Vagina (tissue), 2 donors: ENCODE measurements at regions not wholly inside any gene's neighbourhood (a gene's known extent, or its start where the extent isn't known, plus 50 kb on each side); places are given as distances from the start of the nearest gene placed in this dataset.

ENCODE experiments used
- DNase-seq, 2 donors: peaks; one replicate each; pipeline ENCODE4 v3.0.0-alpha.2; 2017; ENCODE audit errors: extremely low spot score in 2 of 2
- H3K27ac ChIP-seq: fragments of 200-600 bp; sonication (generic); one replicate; pipeline ENCODE4 v1.5.1; 2019
- H3K27me3 ChIP-seq: fragments of 200-600 bp; sonication (generic); one replicate; pipeline ENCODE4 v1.5.1; 2019
- H3K36me3 ChIP-seq, 2 donors: fragments of 200-600 bp; sonication (generic); one replicate each; pipeline ENCODE4 v1.5.1; 2017 to 2019
- H3K4me1 ChIP-seq: fragments of 200-600 bp; sonication (generic); one replicate; pipeline ENCODE4 v1.5.1; 2019
- H3K4me3 ChIP-seq, 2 donors: fragments of 200-600 bp; sonication (generic); 1 replicate in 1 of 2; 2 replicates in 1 of 2; pipeline ENCODE4 v1.5.1; 2016 to 2019
- H3K9me3 ChIP-seq: fragments of 200-600 bp; sonication (generic); one replicate; pipeline ENCODE4 v1.5.1; 2019
- CTCF ChIP-seq, 3 experiments: fragments of 450-650 bp in 2 of 3; fragments of 200-600 bp in 1 of 3; sonication (generic) in 1 of 3; IDR thresholded peaks; one replicate each; pipeline ENCODE4 v1.5.1; 2017 to 2019; ENCODE audit warnings: antibody characterized with exemption in 3 of 3, mild to moderate bottlenecking in 2 of 3, moderate library complexity in 2 of 3
- POLR2A ChIP-seq, 2 donors: fragments of 450-650 bp; IDR thresholded peaks; one replicate each; pipeline ENCODE4 v1.6.1; 2017; ENCODE audit warnings: antibody characterized with exemption in 2 of 2, mild to moderate bottlenecking in 2 of 2, moderate library complexity in 2 of 2
- POLR2AphosphoS5 ChIP-seq, 2 donors: sonication (generic); formaldehyde crosslinking; IDR thresholded peaks; one replicate each; pipeline ENCODE4 v1.9.0; 2017; ENCODE audit warnings: antibody characterized with exemption in 2 of 2, mild to moderate bottlenecking in 2 of 2, low read depth in 1 of 2; ENCODE audit not compliant: insufficient read depth in 1 of 2
- intact Hi-C: fragments of 100-400 bp; cut with DNase I; formaldehyde crosslinking; loops from one replicate; pipeline ENCODE4 v1.15.1; 2023

- intact Hi-C loops = no loop called here
- H3K9me3 ChIP-seq = no peaks in the 10 kb centered on the region
- H3K4me1 ChIP-seq = peaks cover 16% of the 10 kb centered on the region
- no peak for DNase-seq
- H3K36me3 ChIP-seq = no peaks in the 10 kb centered on the region
- H3K27me3 ChIP-seq = no peaks in the 10 kb centered on the region
- TF ChIP-seq POLR2AphosphoS5 (IDR thresholded peaks at IDR 0.05; ENCODE audit: insufficient read depth in 1 of 2, low read depth in 1 of 2) = no peak
- no peak for TF ChIP-seq CTCF (IDR thresholded peaks at IDR 0.05)
- TF ChIP-seq POLR2A (IDR thresholded peaks at IDR 0.05) = no peak
- H3K4me3 ChIP-seq = no peak overlapping the region
- no peak overlapping the region for H3K27ac ChIP-seq
Measured at GRCh38 chr17:73770849-73771229, 126.6 kb upstream of the SDK2 start.

GRCh38 chr17:73772107-73772705 is 128.0 kb upstream of the SDK2 start:
- H3K36me3 ChIP-seq = no peaks in the 10 kb centered on the region
- no peak overlapping the region for H3K27ac ChIP-seq
- DNase-seq = no peak
- no peak overlapping the region for H3K4me3 ChIP-seq
- intact Hi-C loops = no loop called here
- H3K4me1 ChIP-seq = peaks cover 16% of the 10 kb centered on the region
- no peaks in the 10 kb centered on the region for H3K27me3 ChIP-seq
- no peaks in the 10 kb centered on the region for H3K9me3 ChIP-seq
- TF ChIP-seq POLR2A (IDR thresholded peaks at IDR 0.05) (no peak), POLR2AphosphoS5 (IDR thresholded peaks at IDR 0.05; ENCODE audit: insufficient read depth in 1 of 2, low read depth in 1 of 2) (no peak), CTCF (IDR thresholded peaks at IDR 0.05) (no peak)

GRCh38 chr17:73773702-73774101 is 129.5 kb upstream of the SDK2 start:
- Histone ChIP-seq H3K27ac (no peak overlapping the region), H3K4me3 (no peak overlapping the region), H3K36me3 (no peaks in the 10 kb centered on the region), H3K27me3 (no peaks in the 10 kb centered on the region), H3K4me1 (peaks cover 16% of the 10 kb centered on the region), H3K9me3 (no peaks in the 10 kb centered on the region)
- intact Hi-C loops = no loop called here
- TF ChIP-seq POLR2A (IDR thresholded peaks at IDR 0.05) (no peak), POLR2AphosphoS5 (IDR thresholded peaks at IDR 0.05; ENCODE audit: insufficient read depth in 1 of 2, low read depth in 1 of 2) (no peak), CTCF (IDR thresholded peaks at IDR 0.05) (no peak)
- DNase-seq = no peak

- no peaks in the 10 kb centered on the region for H3K36me3 ChIP-seq
- no peak overlapping the region for H3K27ac ChIP-seq
- H3K4me1 ChIP-seq = peaks cover 16% of the 10 kb centered on the region
- no peaks in the 10 kb centered on the region for H3K27me3 ChIP-seq
- TF ChIP-seq CTCF (IDR thresholded peaks at IDR 0.05) (no peak), POLR2A (IDR thresholded peaks at IDR 0.05) (no peak), POLR2AphosphoS5 (IDR thresholded peaks at IDR 0.05; ENCODE audit: insufficient read depth in 1 of 2, low read depth in 1 of 2) (no peak)
- no peaks in the 10 kb centered on the region for H3K9me3 ChIP-seq
- intact Hi-C loops = no loop called here
- DNase-seq = no peak
- H3K4me3 ChIP-seq = no peak overlapping the region
Measured at GRCh38 chr17:73774852-73775251, 130.6 kb upstream of the SDK2 start.

GRCh38 chr17:73776351-73777130 is 132.3 kb upstream of the SDK2 start:
- intact Hi-C loops = no loop called here
- Histone ChIP-seq H3K27ac (no peak overlapping the region), H3K4me1 (no peaks in the 10 kb centered on the region), H3K36me3 (no peaks in the 10 kb centered on the region), H3K9me3 (no peaks in the 10 kb centered on the region), H3K27me3 (no peaks in the 10 kb centered on the region), H3K4me3 (no peak overlapping the region)
- no peak for TF ChIP-seq POLR2AphosphoS5 (IDR thresholded peaks at IDR 0.05; ENCODE audit: insufficient read depth in 1 of 2, low read depth in 1 of 2)
- TF ChIP-seq POLR2A (IDR thresholded peaks at IDR 0.05) = no peak
- no peak for DNase-seq
